ENCODE measurements at regions not wholly inside any gene's neighbourhood (a gene's known extent, or its start where the extent isn't known, plus 50 kb on each side); places are given as distances from the start of the nearest gene placed in this dataset.
A peak's percentile ranks its signal among the peaks of the same experiment; 100 is the strongest.

DNA sequence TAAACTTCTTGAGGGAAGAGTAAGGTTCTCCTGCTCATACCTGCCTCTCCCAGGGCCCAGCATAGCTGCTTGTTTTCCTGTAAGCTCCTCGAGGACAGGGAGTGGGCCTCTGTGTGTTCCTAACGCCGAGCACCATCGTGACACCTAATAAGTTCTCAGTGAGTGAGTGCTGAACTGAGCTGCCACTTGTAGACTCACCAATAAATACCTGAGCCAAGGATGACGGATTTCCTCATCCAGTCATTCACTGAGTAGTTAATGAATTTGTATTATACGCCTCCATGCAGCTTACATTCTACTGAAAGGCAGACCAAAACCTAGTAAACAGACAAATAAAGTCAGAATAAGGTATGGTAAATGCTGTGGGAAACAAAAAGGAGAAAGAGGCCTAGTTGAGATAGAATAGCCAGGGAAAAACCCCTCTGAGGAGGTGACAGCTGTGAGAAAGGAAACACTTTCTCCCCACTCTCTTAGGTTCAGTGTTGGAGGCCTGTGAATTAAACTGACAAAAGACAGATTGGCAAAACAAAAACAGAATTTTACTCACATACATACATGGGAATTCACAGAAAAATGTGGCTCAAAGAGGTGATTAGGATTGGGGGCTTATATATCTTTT, 138.6 kb downstream of the B3GNT2 start:
- Histone ChIP-seq H3K4me3 (ENCODE audit: low read depth, low read length) (no peak overlapping the region), H3K4me1 (peaks cover 12% of the 10 kb centered on the region), H3K27me3 (no peaks in the 10 kb centered on the region), H3K9me3 (no peaks in the 10 kb centered on the region), H3K36me3 (no peaks in the 10 kb centered on the region)
- DNase-seq = no peak
- TF ChIP-seq, protein P1, sequence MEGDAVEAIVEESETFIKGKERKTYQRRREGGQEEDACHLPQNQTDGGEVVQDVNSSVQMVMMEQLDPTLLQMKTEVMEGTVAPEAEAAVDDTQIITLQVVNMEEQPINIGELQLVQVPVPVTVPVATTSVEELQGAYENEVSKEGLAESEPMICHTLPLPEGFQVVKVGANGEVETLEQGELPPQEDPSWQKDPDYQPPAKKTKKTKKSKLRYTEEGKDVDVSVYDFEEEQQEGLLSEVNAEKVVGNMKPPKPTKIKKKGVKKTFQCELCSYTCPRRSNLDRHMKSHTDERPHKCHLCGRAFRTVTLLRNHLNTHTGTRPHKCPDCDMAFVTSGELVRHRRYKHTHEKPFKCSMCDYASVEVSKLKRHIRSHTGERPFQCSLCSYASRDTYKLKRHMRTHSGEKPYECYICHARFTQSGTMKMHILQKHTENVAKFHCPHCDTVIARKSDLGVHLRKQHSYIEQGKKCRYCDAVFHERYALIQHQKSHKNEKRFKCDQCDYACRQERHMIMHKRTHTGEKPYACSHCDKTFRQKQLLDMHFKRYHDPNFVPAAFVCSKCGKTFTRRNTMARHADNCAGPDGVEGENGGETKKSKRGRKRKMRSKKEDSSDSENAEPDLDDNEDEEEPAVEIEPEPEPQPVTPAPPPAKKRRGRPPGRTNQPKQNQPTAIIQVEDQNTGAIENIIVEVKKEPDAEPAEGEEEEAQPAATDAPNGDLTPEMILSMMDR (IDR thresholded peaks at IDR 0.05; ENCODE audit: low read depth, low read length) = no peak

DNA sequence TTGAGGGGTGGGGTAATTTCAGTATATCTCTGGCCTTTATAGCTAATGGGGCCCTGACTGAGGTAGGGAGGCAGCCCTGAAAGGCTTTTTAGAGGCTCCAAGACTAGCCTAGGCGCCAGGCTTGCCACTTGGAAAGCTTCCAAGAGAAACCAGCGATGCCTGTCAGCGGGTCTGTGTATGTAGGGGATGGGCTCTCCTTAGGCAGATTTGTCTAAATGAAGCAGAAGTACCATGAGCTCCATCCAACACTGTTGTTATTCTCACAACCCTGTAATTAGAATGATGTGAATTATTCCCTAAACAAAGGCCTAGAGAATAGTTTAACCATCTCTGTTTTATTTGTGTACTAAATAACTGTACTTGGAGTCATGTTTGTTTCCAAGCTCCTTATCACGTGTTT, 138.1 kb downstream of the B3GNT2 start:
- H3K4me3 ChIP-seq (ENCODE audit: low read depth, low read length) = no peak overlapping the region
- TF ChIP-seq, protein P1 (IDR thresholded peaks at IDR 0.05; ENCODE audit: low read depth, low read length) = no peak
- peaks cover 12% of the 10 kb centered on the region for H3K4me1 ChIP-seq
- no peaks in the 10 kb centered on the region for H3K27me3 ChIP-seq
- H3K36me3 ChIP-seq = no peaks in the 10 kb centered on the region
- DNase-seq = peak; percentile 57
- H3K9me3 ChIP-seq = no peaks in the 10 kb centered on the region

DNA sequence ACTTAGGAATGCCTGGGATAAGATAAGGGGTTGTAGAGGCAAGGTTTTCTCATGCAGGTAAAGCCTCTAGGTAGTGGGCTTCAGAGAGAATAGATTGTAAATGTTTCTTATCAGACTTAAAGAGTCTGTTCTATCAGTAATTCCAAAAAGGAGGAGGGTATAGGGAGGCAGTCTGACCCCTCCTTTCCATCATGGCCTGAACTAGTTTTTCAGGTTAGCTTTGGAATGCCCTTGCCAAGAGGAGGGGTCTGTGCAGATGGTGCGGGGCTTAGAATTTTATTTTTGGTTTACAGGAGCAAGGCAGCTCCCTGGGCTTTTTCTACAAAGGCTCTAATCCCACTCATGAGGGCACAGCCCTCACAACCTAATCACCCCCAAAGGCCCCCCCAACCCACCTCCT, 135.0 kb downstream of the B3GNT2 start:
- H3K4me1 ChIP-seq = peaks cover 9% of the 10 kb centered on the region
- TF ChIP-seq, protein P1 (IDR thresholded peaks at IDR 0.05; ENCODE audit: low read depth, low read length) = no peak
- DNase-seq = no peak
- H3K4me3 ChIP-seq (ENCODE audit: low read depth, low read length) = no peak overlapping the region
- no peaks in the 10 kb centered on the region for H3K27me3 ChIP-seq
- no peaks in the 10 kb centered on the region for H3K36me3 ChIP-seq
- H3K9me3 ChIP-seq = no peaks in the 10 kb centered on the region

DNA sequence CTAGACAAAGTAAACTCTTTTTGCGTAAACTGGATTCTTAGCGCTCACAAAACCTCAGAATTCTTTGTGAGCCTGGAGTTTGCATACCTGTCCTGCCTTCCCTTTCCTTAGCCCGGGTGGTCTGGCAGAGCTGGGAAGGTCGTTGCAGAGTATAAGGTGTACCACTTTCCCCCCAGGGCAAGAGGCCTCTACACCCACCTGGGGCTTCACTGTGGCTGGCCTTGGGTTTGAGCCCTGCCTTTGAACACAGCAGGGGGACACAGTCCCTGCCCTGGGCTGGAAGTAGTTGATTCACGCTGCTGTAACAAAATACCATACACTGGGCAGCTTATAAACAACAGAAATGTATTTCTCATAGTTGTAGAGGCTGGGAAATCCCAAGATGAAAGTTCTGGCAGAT, 133.9 kb downstream of the B3GNT2 start:
- TF ChIP-seq, protein P1 (IDR thresholded peaks at IDR 0.05; ENCODE audit: low read depth, low read length) = no peak
- no peak overlapping the region for H3K4me3 ChIP-seq (ENCODE audit: low read depth, low read length)
- no peaks in the 10 kb centered on the region for H3K27me3 ChIP-seq
- DNase-seq = no peak
- H3K4me1 ChIP-seq = peaks cover 8% of the 10 kb centered on the region
- H3K9me3 ChIP-seq = no peaks in the 10 kb centered on the region
- H3K36me3 ChIP-seq = no peaks in the 10 kb centered on the region

DNA sequence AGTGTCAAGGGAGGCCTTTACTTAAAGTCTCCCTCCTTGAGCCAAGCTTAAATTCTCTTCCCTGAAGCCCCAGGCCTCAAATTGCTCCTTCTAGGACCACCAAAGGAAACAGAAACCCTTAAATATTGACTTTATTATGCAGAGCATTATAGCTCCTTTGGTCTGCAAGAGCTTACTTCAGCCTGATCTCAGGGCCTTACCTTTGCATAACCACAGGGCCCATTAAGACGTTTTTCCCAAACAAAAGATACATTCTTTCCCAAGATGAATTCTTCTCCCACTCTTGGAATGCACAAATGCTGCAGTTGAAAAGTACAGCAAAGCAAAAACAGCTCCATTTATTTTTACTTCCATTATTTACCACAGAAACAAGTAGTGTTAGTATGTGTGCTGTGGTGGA, 130.8 kb downstream of the B3GNT2 start:
- Histone ChIP-seq H3K9me3 (no peaks in the 10 kb centered on the region), H3K4me1 (no peaks in the 10 kb centered on the region), H3K4me3 (ENCODE audit: low read depth, low read length) (no peak overlapping the region), H3K36me3 (no peaks in the 10 kb centered on the region), H3K27me3 (no peaks in the 10 kb centered on the region)
- TF ChIP-seq, protein P1 (IDR thresholded peaks at IDR 0.05; ENCODE audit: low read depth, low read length) = no peak
- no peak for DNase-seq

DNA sequence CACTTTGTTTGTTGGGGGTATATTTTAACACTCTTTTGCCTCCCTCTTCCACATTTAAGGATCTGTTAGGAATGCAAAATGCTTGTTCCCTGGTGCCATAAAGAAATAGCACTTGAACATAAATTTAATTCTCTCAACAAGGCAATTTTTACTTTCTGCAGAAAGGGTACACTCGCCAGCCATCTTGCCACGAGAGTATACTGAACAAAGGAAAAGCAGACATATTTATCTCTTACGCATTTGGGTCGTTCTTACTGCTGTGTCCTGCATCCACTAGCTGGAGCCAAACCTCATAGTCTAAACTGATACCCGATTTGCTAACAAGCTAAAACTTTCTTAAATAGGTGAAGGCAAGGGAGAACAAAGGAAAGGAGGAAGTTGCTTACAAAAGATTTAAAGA, 129.5 kb downstream of the B3GNT2 start:
- no peaks in the 10 kb centered on the region for H3K4me1 ChIP-seq
- H3K36me3 ChIP-seq = no peaks in the 10 kb centered on the region
- no peaks in the 10 kb centered on the region for H3K27me3 ChIP-seq

More for the DNA sequence above, 129.5 kb downstream of the B3GNT2 start:
- Histone ChIP-seq H3K4me3 (ENCODE audit: low read depth, low read length) (no peak overlapping the region), H3K9me3 (no peaks in the 10 kb centered on the region)
- TF ChIP-seq, protein P1 (IDR thresholded peaks at IDR 0.05; ENCODE audit: low read depth, low read length) = no peak
- DNase-seq = no peak

Data from BE2C (cell line).